ENCODE measurements at regions not wholly inside any gene's neighbourhood (a gene's known extent, or its start where the extent isn't known, plus 50 kb on each side); places are given as distances from the start of the nearest gene placed in this dataset.
"Not testable (repeated sequence)": the region's sequence is repeated elsewhere in the genome, so short reads cannot be mapped to it uniquely, and the experiment has no call there.

- DNase-seq (ENCODE audit: extremely low read depth, low read depth) = no peak
- TF ChIP-seq CTCF (IDR thresholded peaks at IDR 0.05; ENCODE audit: low read depth, low read length) = no peak
These were observed 1278.5 kb downstream of the NSUN3 start for GRCh38 chr3:95341314-95341713.

- DNase-seq (ENCODE audit: extremely low read depth, low read depth) = no peak
- TF ChIP-seq CTCF (IDR thresholded peaks at IDR 0.05; ENCODE audit: low read depth, low read length) = no peak
These were observed 1280.4 kb downstream of the NSUN3 start for GRCh38 chr3:95343228-95343627.

GRCh38 chr3:95343767-95344166 lies 1280.9 kb downstream of the NSUN3 start:
- no peak for TF ChIP-seq CTCF (IDR thresholded peaks at IDR 0.05; ENCODE audit: low read depth, low read length)
- no peak for DNase-seq (ENCODE audit: extremely low read depth, low read depth)

- DNase-seq (ENCODE audit: extremely low read depth, low read depth) = not testable (repeated sequence)
These were observed 1285.1 kb downstream of the NSUN3 start for GRCh38 chr3:95347936-95348335.

GRCh38 chr3:95348879-95349278 lies 1286.0 kb downstream of the NSUN3 start:
- DNase-seq (ENCODE audit: extremely low read depth, low read depth) = no peak
- no peak for TF ChIP-seq CTCF (IDR thresholded peaks at IDR 0.05; ENCODE audit: low read depth, low read length)

- no peak for DNase-seq (ENCODE audit: extremely low read depth, low read depth)
- no peak for TF ChIP-seq CTCF (IDR thresholded peaks at IDR 0.05; ENCODE audit: low read depth, low read length)
These were observed 1287.2 kb downstream of the NSUN3 start for GRCh38 chr3:95350049-95350448.

GRCh38 chr3:95351158-95351557 lies 1288.3 kb downstream of the NSUN3 start:
- DNase-seq (ENCODE audit: extremely low read depth, low read depth) = no peak
- TF ChIP-seq CTCF (IDR thresholded peaks at IDR 0.05; ENCODE audit: low read depth, low read length) = no peak

- DNase-seq (ENCODE audit: extremely low read depth, low read depth) = no peak
- no peak for TF ChIP-seq CTCF (IDR thresholded peaks at IDR 0.05; ENCODE audit: low read depth, low read length)
These were observed 1289.6 kb downstream of the NSUN3 start for GRCh38 chr3:95352471-95352870.

All from AG09319 (cell line).